IMR-90 (cell line): ENCODE measurements at regions not wholly inside any gene's neighbourhood (a gene's known extent, or its start where the extent isn't known, plus 50 kb on each side); places are given as distances from the start of the nearest gene placed in this dataset.
A peak's percentile ranks its signal among the peaks of the same experiment; 100 is the strongest.

Experiments
- ATAC-seq: fragments of 200-7000 bp; cut with Tn5 transposase; 2 replicates; pipeline ENCODE4 v1.9.1; 2020; ENCODE audit warnings: low read depth, mild to moderate bottlenecking, moderate library complexity
- BruUV-seq: library from RNA; stranded (reverse); fragments of 400-500 nt; replicated peaks from 2 replicates; lab custom pipeline; 2021; lab: Mats Ljungman, UMichigan
- CTCF ChIA-PET: fragments of 300-600 bp; formaldehyde crosslinking; extraction: SDS; loops from one replicate; lab custom pipeline; 2021; ENCODE audit warnings: antibody characterized with exemption; lab: Yijun Ruan, JAX
- POLR2A ChIA-PET: fragments of 300-600 bp; sonication (Branson Sonifier 250); formaldehyde crosslinking; loops from one replicate; lab custom pipeline; 2022; ENCODE audit warnings: antibody characterized with exemption; ENCODE audit not compliant: unreplicated experiment; lab: Charles Lee
- DNase-seq: peaks from one replicate; pipeline ENCODE4 v3.0.0; 2013
- H2AFZ ChIP-seq: replicated peaks from 2 replicates; pipeline ENCODE3; 2013; ENCODE audit warnings: low read length, mild to moderate bottlenecking; ENCODE audit not compliant: poor library complexity
- H2AK5ac ChIP-seq: 2 replicates; pipeline ENCODE4 v1.6.1; 2013; ENCODE audit warnings: low read depth, low read length, inconsistent platforms
- H2AK9ac ChIP-seq: replicated peaks from 2 replicates; pipeline ENCODE3; 2013; ENCODE audit warnings: mild to moderate bottlenecking, low read depth, low read length, moderate library complexity; ENCODE audit not compliant: poor library complexity
- H2BK120ac ChIP-seq: 2 replicates; pipeline ENCODE4 v1.6.1; 2013; ENCODE audit warnings: low read depth, low read length, inconsistent platforms
- H2BK15ac ChIP-seq: 3 replicates; pipeline ENCODE4 v1.6.1; 2013; ENCODE audit warnings: low read depth, low read length, inconsistent platforms
- H2BK20ac ChIP-seq: 2 replicates; pipeline ENCODE4 v1.6.1; 2013; ENCODE audit warnings: low read depth, mild to moderate bottlenecking, inconsistent platforms, low read length, moderate library complexity
- H2BK5ac ChIP-seq: 2 replicates; pipeline ENCODE4 v1.6.1; 2013; ENCODE audit warnings: mild to moderate bottlenecking, low read depth, low read length, inconsistent platforms; ENCODE audit not compliant: poor library complexity, severe bottlenecking
- H3K14ac ChIP-seq: replicated peaks from 2 replicates; pipeline ENCODE4 v1.6.1; 2013; ENCODE audit warnings: low read depth, low read length, inconsistent platforms
- H3K18ac ChIP-seq: 2 replicates; pipeline ENCODE4 v1.6.1; 2013; ENCODE audit warnings: low read depth, low read length, control low read depth
- H3K23ac ChIP-seq: 2 replicates; pipeline ENCODE4 v1.6.1; 2013; ENCODE audit warnings: low read depth, low read length, inconsistent platforms
- H3K27ac ChIP-seq: 2 replicates; pipeline ENCODE4 v1.5.1; 2013; ENCODE audit warnings: mild to moderate bottlenecking, control low read depth, low read length; ENCODE audit not compliant: insufficient read depth
- H3K27me3 ChIP-seq: 2 replicates; pipeline ENCODE4 v1.6.1; 2013; ENCODE audit warnings: low read length; ENCODE audit not compliant: control insufficient read depth, insufficient read depth
- H3K36me3 ChIP-seq: 2 replicates; pipeline ENCODE4 v1.6.1; 2013; ENCODE audit warnings: low read length, mixed read lengths; ENCODE audit not compliant: control insufficient read depth, insufficient read depth
- H3K4ac ChIP-seq: 2 replicates; pipeline ENCODE4 v1.6.1; 2013; ENCODE audit warnings: low read depth, low read length, inconsistent platforms
- H3K4me1 ChIP-seq: 2 replicates; pipeline ENCODE4 v1.6.1; 2013; ENCODE audit warnings: low read length, mixed read lengths; ENCODE audit not compliant: control insufficient read depth, insufficient read depth
- H3K4me2 ChIP-seq: 2 replicates; pipeline ENCODE4 v1.6.1; 2013; ENCODE audit warnings: low read depth, mild to moderate bottlenecking, control low read depth, low read length, moderate library complexity
- H3K4me3 ChIP-seq: 2 replicates; pipeline ENCODE4 v1.5.1; 2013; ENCODE audit warnings: low read depth, mild to moderate bottlenecking, control low read depth, low read length, moderate library complexity; ENCODE audit not compliant: insufficient read depth
- H3K56ac ChIP-seq: 2 replicates; pipeline ENCODE4 v1.6.1; 2013; ENCODE audit warnings: low read length, inconsistent platforms; ENCODE audit not compliant: insufficient read depth; ENCODE audit errors: extremely low read depth
- H3K79me1 ChIP-seq, 2 experiments: 2 replicates each; pipeline ENCODE4 v1.6.1; 2013; ENCODE audit warnings: low read length in 2 of 2, inconsistent platforms in 1 of 2, low read depth in 1 of 2
- H3K9ac ChIP-seq: 2 replicates; pipeline ENCODE4 v1.6.1; 2013; ENCODE audit warnings: low read depth, low read length, control low read depth
- H3K9me1 ChIP-seq: 2 replicates; pipeline ENCODE4 v1.6.1; 2013; ENCODE audit warnings: low read length, inconsistent platforms; ENCODE audit not compliant: insufficient read depth
- H3K9me3 ChIP-seq: 2 replicates; pipeline ENCODE4 v1.6.1; 2013; ENCODE audit warnings: low read length; ENCODE audit not compliant: control insufficient read depth, insufficient read depth
- H4K20me1 ChIP-seq: 2 replicates; pipeline ENCODE4 v1.6.1; 2013; ENCODE audit warnings: low read length, inconsistent platforms; ENCODE audit not compliant: insufficient read depth
- H4K5ac ChIP-seq: 2 replicates; pipeline ENCODE4 v1.6.1; 2013; ENCODE audit warnings: mild to moderate bottlenecking, low read depth, low read length, control low read depth
- H4K8ac ChIP-seq, 2 experiments: 2 replicates each; pipeline ENCODE4 v1.6.1; 2013; ENCODE audit warnings: low read depth in 2 of 2, low read length in 2 of 2, control low read depth in 1 of 2, inconsistent platforms in 1 of 2
- H4K91ac ChIP-seq: 2 replicates; pipeline ENCODE4 v1.6.1; 2013; ENCODE audit warnings: low read depth, low read length, inconsistent platforms; ENCODE audit not compliant: insufficient read depth
- CEBPB ChIP-seq: IDR thresholded peaks from 2 replicates; pipeline ENCODE4 v1.6.1; 2012; ENCODE audit warnings: low read depth, low read length, improper control_type of control experiment
- CTCF ChIP-seq: conservative IDR thresholded peaks from 2 replicates; pipeline ENCODE4 v1.5.1; 2012; ENCODE audit warnings: mild to moderate bottlenecking, low read depth, low read length, improper control_type of control experiment
- ELK1 ChIP-seq: fragments of 150-350 bp; IDR thresholded peaks from 2 replicates; pipeline ENCODE4 v1.6.1; 2016; ENCODE audit warnings: low read depth, mild to moderate bottlenecking, low read length, moderate library complexity, borderline replicate concordance
- MAFK ChIP-seq: IDR thresholded peaks from 2 replicates; pipeline ENCODE4 v1.6.1; 2012; ENCODE audit warnings: low read depth, low read length, improper control_type of control experiment
- MAZ ChIP-seq: IDR thresholded peaks from 2 replicates; pipeline ENCODE4 v1.6.1; 2012; ENCODE audit warnings: low read depth, mild to moderate bottlenecking, low read length, improper control_type of control experiment, moderate library complexity, borderline replicate concordance
- MXI1 ChIP-seq: IDR thresholded peaks from 2 replicates; pipeline ENCODE4 v1.6.1; 2012; ENCODE audit warnings: low read depth, mild to moderate bottlenecking, low read length, moderate library complexity, borderline replicate concordance
- NFE2L2 ChIP-seq: fragments of 150-350 bp; IDR thresholded peaks from 2 replicates; pipeline ENCODE4 v1.6.1; 2016; ENCODE audit warnings: low read depth, mild to moderate bottlenecking, low read length
- RAD21 ChIP-seq: IDR thresholded peaks from 2 replicates; pipeline ENCODE4 v1.6.1; 2012; ENCODE audit warnings: low read length, improper control_type of control experiment
- RCOR1 ChIP-seq: IDR thresholded peaks from 2 replicates; pipeline ENCODE4 v1.6.1; 2012; ENCODE audit warnings: mild to moderate bottlenecking, low read length, improper control_type of control experiment; ENCODE audit not compliant: insufficient replicate concordance
- RFX5 ChIP-seq: IDR thresholded peaks from 2 replicates; pipeline ENCODE4 v1.8.0; 2012; ENCODE audit warnings: low read depth, mild to moderate bottlenecking, low read length, moderate library complexity
- USF2 ChIP-seq: fragments of 150-350 bp; IDR thresholded peaks from 2 replicates; pipeline ENCODE4 v1.6.1; 2017; ENCODE audit warnings: mild to moderate bottlenecking, antibody characterized with exemption, low read length, low read depth
- WGBS, 2 experiments: methylation state at CpG; one replicate each; pipeline versions ENCODE4 v1.1.5 to v1.1.7; 2013; ENCODE audit warnings: missing lambda C conversion rate in 2 of 2; ENCODE audit not compliant: insufficient read length in 1 of 2; ENCODE audit errors: extremely low coverage in 2 of 2; 5-methylcytosine and 5-hydroxymethylcytosine counted together
- dilution Hi-C: fragments of 300-500 bp; cut with HindIII; formaldehyde crosslinking; loops from one replicate; pipeline ENCODE4 v1.14.3; 2018; ENCODE audit warnings: low sequenced_read_pairs; ENCODE audit not compliant: unreplicated experiment
- in situ Hi-C: fragments of 300-500 bp; cut with MboI; formaldehyde crosslinking; loops from 3 replicates; pipeline ENCODE4 v1.14.3; 2019; ENCODE audit warnings: low sequenced_read_pairs, inconsistent platforms, mixed read lengths
- intact Hi-C: fragments of 100-400 bp; cut with micrococcal nuclease; formaldehyde crosslinking; loops from 2 replicates; pipeline ENCODE4 v1.10.0; 2022

- H2BK120ac ChIP-seq: no peak overlapping the region
- H3K4ac ChIP-seq: no peak overlapping the region
- in situ Hi-C loops: loop anchor here (10.0 kb wide), 1 partner anchor 59 kb away; no protein-coding TSS in a partner anchor
- H3K23ac ChIP-seq: no peak overlapping the region
- H2AK5ac ChIP-seq: no peak overlapping the region
- H4K91ac ChIP-seq: no peak overlapping the region
- H2AFZ ChIP-seq: no peak overlapping the region
- no peak overlapping the region for H3K18ac ChIP-seq
- TF ChIP-seq MXI1 (no peak), CTCF (no peak), CEBPB (no peak), ELK1 (no peak), RFX5 (no peak), MAZ (no peak), RAD21 (no peak), RCOR1 (no peak), NFE2L2 (no peak), MAFK (no peak), USF2 (no peak)
- dilution Hi-C loops: no loop called here
- BruUV-seq: no TSS peak
- H4K5ac ChIP-seq: no peak overlapping the region
- H3K14ac ChIP-seq: no peak overlapping the region
- no peaks in the 10 kb centered on the region for H3K36me3 ChIP-seq
- no peaks in the 10 kb centered on the region for H3K27me3 ChIP-seq
- H3K9me3 ChIP-seq: no peaks in the 10 kb centered on the region
- no peaks in the 10 kb centered on the region for H3K79me1 ChIP-seq
- H3K9ac ChIP-seq: no peak overlapping the region
- no peak overlapping the region for H4K8ac ChIP-seq
- no peak overlapping the region for H2BK15ac ChIP-seq
- ChIA-PET POLR2A (no interaction called here), CTCF (no interaction called here)
- H3K4me3 ChIP-seq: no peak overlapping the region
- H3K9me1 ChIP-seq: no peaks in the 10 kb centered on the region
- DNase-seq (peak; percentile 9), ATAC-seq (no peak; the same call in 1 of the 2 replicates)
- H2BK5ac ChIP-seq: no peak overlapping the region
- no peak overlapping the region for H3K4me2 ChIP-seq
- intact Hi-C loops: loop anchor here (10.0 kb wide), 1 partner anchor 1369 kb away; no protein-coding TSS in a partner anchor
- H2BK20ac ChIP-seq: no peak overlapping the region
- no peak overlapping the region for H3K27ac ChIP-seq
- H3K56ac ChIP-seq: no peak overlapping the region
- no CpG with 5 or more reads among the region's 1 CpG for WGBS, 2 experiments
- H4K20me1 ChIP-seq: no peaks in the 10 kb centered on the region
- H2AK9ac ChIP-seq: no peak overlapping the region
- peaks cover 2% of the 10 kb centered on the region for H3K4me1 ChIP-seq
These were observed 159.2 kb downstream of the ARRDC3 start for GRCh38 chr5:91223886-91224285.
